ENCODE measurements at regions not wholly inside any gene's neighbourhood (a gene's known extent, or its start where the extent isn't known, plus 50 kb on each side); places are given as distances from the start of the nearest gene placed in this dataset.
"Not testable (repeated sequence)": the region's sequence is repeated elsewhere in the genome, so short reads cannot be mapped to it uniquely, and the experiment has no call there.

DNA sequence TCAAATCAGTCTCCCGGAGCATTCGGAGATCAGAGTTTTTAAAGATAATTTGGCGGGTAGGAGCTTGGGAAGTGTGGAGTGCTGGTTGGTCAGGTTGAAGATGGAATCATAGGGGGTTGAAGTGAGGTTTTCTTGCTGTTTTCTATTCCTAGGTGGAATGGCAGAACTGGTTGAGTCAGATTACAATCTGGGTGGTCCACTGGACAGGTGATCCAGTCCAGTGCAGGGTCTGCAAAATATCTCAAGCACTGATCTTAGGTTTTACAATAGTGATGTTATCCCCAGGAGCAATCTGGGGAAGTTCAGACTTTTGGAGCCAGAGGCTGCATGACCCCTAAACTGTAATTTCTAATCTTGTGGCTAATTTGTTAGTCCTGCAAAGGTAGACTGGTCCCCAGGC is 416.4 kb upstream of the MAGEB16 start:
- not testable (repeated sequence) for TF ChIP-seq POLR2A (IDR thresholded peaks at IDR 0.05; ENCODE audit: low read length); GATA1 (IDR thresholded peaks at IDR 0.05; ENCODE audit: low read depth, low read length)

Measured in erythroblast (primary cell).